Neural cell (in vitro differentiated cells): ENCODE measurements at regions not wholly inside any gene's neighbourhood (a gene's known extent, or its start where the extent isn't known, plus 50 kb on each side); places are given as distances from the start of the nearest gene placed in this dataset.

Experiments
- H2AFZ ChIP-seq: fragments of 200-600, 300-800 bp; sonication (generic), shearing (Covaris generic); 2 replicates; pipeline ENCODE4 v1.6.0; 2014; ENCODE audit warnings: low read depth, mild to moderate bottlenecking, antibody characterized with exemption, low read length, moderate library complexity
- H3F3A ChIP-seq: fragments of 200-600 bp; shearing (Covaris generic); 2 replicates; pipeline ENCODE4 v1.6.1; 2016; ENCODE audit warnings: mild to moderate bottlenecking, moderate library complexity, mixed read lengths, antibody characterized with exemption, low read length; ENCODE audit not compliant: insufficient read depth, poor library complexity, severe bottlenecking
- H3K27ac ChIP-seq: fragments of 200-600, 300-800 bp; sonication (generic), shearing (Covaris generic); 2 replicates; pipeline ENCODE4 v1.5.1; 2014; ENCODE audit warnings: mild to moderate bottlenecking, low read length, moderate library complexity
- H3K27me3 ChIP-seq: fragments of 300-800, 200-600 bp; sonication (generic), shearing (Covaris generic); 2 replicates; pipeline ENCODE4 v1.6.0; 2014; ENCODE audit warnings: mild to moderate bottlenecking, low read depth, low read length, moderate library complexity; ENCODE audit not compliant: insufficient read depth
- H3K36me3 ChIP-seq: fragments of 300-800, 200-600 bp; sonication (generic), shearing (Covaris generic); 2 replicates; pipeline ENCODE4 v1.5.1; 2014; ENCODE audit warnings: mild to moderate bottlenecking, antibody characterized with exemption, low read length, moderate library complexity; ENCODE audit not compliant: insufficient read depth
- H3K4me2 ChIP-seq: fragments of 300-800, 200-600 bp; sonication (generic), shearing (Covaris generic); 2 replicates; pipeline ENCODE4 v1.6.0; 2014; ENCODE audit warnings: mild to moderate bottlenecking, low read length
- H3K4me3 ChIP-seq: fragments of 300-800, 200-600 bp; sonication (generic), shearing (Covaris generic); 2 replicates; pipeline ENCODE4 v1.5.1; 2014; ENCODE audit warnings: mild to moderate bottlenecking, low read length, moderate library complexity
- H3K79me2 ChIP-seq: fragments of 200-600 bp; shearing (Covaris generic); replicated peaks from 2 replicates; pipeline ENCODE4 v1.6.0; 2014; ENCODE audit warnings: mild to moderate bottlenecking, low read length, moderate library complexity; ENCODE audit not compliant: insufficient read depth
- H3K9ac ChIP-seq: fragments of 300-800, 200-600 bp; sonication (generic), shearing (Covaris generic); 2 replicates; pipeline ENCODE4 v1.6.1; 2016; ENCODE audit warnings: mild to moderate bottlenecking, low read length, mixed read lengths
- H3K9me2 ChIP-seq: fragments of 200-600 bp; shearing (Covaris generic); 2 replicates; pipeline ENCODE4 v1.6.1; 2016; ENCODE audit warnings: mild to moderate bottlenecking, low read length, mixed read lengths; ENCODE audit not compliant: insufficient read depth
- H3K9me3 ChIP-seq: fragments of 200-600, 300-800 bp; sonication (generic), shearing (Covaris generic); 2 replicates; pipeline ENCODE4 v1.6.1; 2016; ENCODE audit warnings: mild to moderate bottlenecking, mixed run types, low read length, moderate library complexity, mixed read lengths
- H4K20me1 ChIP-seq: fragments of 200-600 bp; shearing (Covaris generic); 2 replicates; pipeline ENCODE4 v1.6.1; 2016; ENCODE audit warnings: mild to moderate bottlenecking, mixed run types; ENCODE audit not compliant: insufficient read depth
- EP300 ChIP-seq: fragments of 450-650 bp; conservative IDR thresholded peaks from 2 replicates; pipeline ENCODE4 v1.6.1; 2014; ENCODE audit warnings: antibody characterized with exemption, mild to moderate bottlenecking, moderate library complexity; ENCODE audit not compliant: poor library complexity, severe bottlenecking
- EZH2 ChIP-seq: fragments of 200-600, 300-800 bp; shearing (Covaris generic), sonication (generic); IDR thresholded peaks from 2 replicates; pipeline ENCODE4 v1.6.1; 2014; ENCODE audit warnings: antibody characterized with exemption, low read length, borderline replicate concordance, mild to moderate bottlenecking; ENCODE audit not compliant: insufficient read depth, poor library complexity, severe bottlenecking
- MXI1 ChIP-seq: fragments of 450-650 bp; conservative IDR thresholded peaks from 2 replicates; pipeline ENCODE4 v1.6.1; 2014; ENCODE audit warnings: antibody characterized with exemption, mild to moderate bottlenecking; ENCODE audit not compliant: poor library complexity, severe bottlenecking
- POLR2AphosphoS5 ChIP-seq: IDR thresholded peaks from 2 replicates; pipeline ENCODE4 v1.6.1; 2012
- RAD21 ChIP-seq: fragments of 450-650 bp; conservative IDR thresholded peaks from 2 replicates; pipeline ENCODE4 v1.6.1; 2014; ENCODE audit warnings: antibody characterized with exemption, mild to moderate bottlenecking, moderate library complexity
- SMC3 ChIP-seq: fragments of 450-650 bp; conservative IDR thresholded peaks from 2 replicates; pipeline ENCODE4 v1.6.1; 2014; ENCODE audit warnings: antibody characterized with exemption, mild to moderate bottlenecking, moderate library complexity; ENCODE audit not compliant: poor library complexity
- TAF1 ChIP-seq: IDR thresholded peaks from 2 replicates; pipeline ENCODE4 v1.6.1; 2012; ENCODE audit warnings: low read depth
- TF ChIP-seq, protein P1 (sequence below): IDR thresholded peaks from 2 replicates; pipeline ENCODE4 v1.6.1; 2012; ENCODE audit warnings: borderline replicate concordance
- TF ChIP-seq, protein P2 (sequence below): fragments of 450-650 bp; IDR thresholded peaks from 2 replicates; pipeline ENCODE4 v1.5.1; 2014; ENCODE audit warnings: antibody characterized with exemption, mild to moderate bottlenecking, moderate library complexity; ENCODE audit not compliant: poor library complexity, severe bottlenecking

DNA sequence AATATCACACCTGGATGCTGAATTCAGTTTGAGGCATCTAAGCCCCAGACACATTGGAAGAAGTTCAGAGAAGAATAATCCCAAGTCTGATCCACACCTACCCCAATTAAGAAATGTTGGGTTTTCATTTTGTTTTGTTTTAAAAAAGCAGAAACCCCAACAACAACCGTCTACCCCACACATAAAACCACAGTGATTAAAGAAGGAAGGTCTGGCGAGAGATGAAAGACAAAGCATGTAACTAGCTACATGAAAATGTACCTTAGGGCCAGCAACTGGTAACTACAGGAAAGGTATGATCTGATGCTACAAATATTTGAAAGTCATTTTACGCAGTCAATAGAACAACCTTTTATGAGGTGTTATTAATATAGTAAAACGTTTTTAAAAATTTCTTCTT lies 1112.3 kb downstream of the GATA3 start:
- H3K27ac ChIP-seq, result no peak overlapping the region
- no peaks in the 10 kb centered on the region for H3K27me3 ChIP-seq

DNA sequence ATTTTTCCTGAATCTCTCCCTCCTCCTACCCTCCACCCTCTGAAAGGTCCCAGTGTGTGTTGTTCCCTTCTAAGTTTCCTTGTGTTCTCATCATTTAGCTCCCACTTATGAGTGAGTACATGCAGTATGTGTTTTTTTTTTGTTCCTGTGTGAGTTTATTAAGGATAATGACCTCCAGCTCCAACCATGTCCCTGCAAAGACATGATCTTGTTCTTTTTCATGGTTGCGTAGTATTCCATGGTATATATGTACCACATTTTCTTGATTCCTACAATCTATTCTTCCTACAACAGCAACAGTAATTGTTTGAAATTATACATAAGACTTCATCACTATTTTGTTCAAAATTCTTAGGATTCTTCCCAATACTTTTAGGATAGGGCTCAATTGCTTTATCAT lies 1117.8 kb downstream of the GATA3 start:
- no peak overlapping the region for H3K4me3 ChIP-seq
- H2AFZ ChIP-seq, result no peak overlapping the region
- H3K9me3 ChIP-seq, result no peaks in the 10 kb centered on the region
- no peaks in the 10 kb centered on the region for H3K9me2 ChIP-seq
- H3K4me2 ChIP-seq, result no peak overlapping the region
- H3K79me2 ChIP-seq, result no peaks in the 10 kb centered on the region
- no peak overlapping the region for H3K27ac ChIP-seq
- no peaks in the 10 kb centered on the region for H3F3A ChIP-seq
- no peak overlapping the region for H3K9ac ChIP-seq
- no peaks in the 10 kb centered on the region for H4K20me1 ChIP-seq
- H3K36me3 ChIP-seq, result no peaks in the 10 kb centered on the region
- H3K27me3 ChIP-seq, result no peaks in the 10 kb centered on the region
- TF ChIP-seq POLR2AphosphoS5 (no peak), EP300 (no peak), RAD21 (no peak), SMC3 (no peak), MXI1 (no peak), EZH2 (no peak), TAF1 (no peak)
- TF ChIP-seq, protein P1, sequence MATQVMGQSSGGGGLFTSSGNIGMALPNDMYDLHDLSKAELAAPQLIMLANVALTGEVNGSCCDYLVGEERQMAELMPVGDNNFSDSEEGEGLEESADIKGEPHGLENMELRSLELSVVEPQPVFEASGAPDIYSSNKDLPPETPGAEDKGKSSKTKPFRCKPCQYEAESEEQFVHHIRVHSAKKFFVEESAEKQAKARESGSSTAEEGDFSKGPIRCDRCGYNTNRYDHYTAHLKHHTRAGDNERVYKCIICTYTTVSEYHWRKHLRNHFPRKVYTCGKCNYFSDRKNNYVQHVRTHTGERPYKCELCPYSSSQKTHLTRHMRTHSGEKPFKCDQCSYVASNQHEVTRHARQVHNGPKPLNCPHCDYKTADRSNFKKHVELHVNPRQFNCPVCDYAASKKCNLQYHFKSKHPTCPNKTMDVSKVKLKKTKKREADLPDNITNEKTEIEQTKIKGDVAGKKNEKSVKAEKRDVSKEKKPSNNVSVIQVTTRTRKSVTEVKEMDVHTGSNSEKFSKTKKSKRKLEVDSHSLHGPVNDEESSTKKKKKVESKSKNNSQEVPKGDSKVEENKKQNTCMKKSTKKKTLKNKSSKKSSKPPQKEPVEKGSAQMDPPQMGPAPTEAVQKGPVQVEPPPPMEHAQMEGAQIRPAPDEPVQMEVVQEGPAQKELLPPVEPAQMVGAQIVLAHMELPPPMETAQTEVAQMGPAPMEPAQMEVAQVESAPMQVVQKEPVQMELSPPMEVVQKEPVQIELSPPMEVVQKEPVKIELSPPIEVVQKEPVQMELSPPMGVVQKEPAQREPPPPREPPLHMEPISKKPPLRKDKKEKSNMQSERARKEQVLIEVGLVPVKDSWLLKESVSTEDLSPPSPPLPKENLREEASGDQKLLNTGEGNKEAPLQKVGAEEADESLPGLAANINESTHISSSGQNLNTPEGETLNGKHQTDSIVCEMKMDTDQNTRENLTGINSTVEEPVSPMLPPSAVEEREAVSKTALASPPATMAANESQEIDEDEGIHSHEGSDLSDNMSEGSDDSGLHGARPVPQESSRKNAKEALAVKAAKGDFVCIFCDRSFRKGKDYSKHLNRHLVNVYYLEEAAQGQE, result no peak
- TF ChIP-seq, protein P2, sequence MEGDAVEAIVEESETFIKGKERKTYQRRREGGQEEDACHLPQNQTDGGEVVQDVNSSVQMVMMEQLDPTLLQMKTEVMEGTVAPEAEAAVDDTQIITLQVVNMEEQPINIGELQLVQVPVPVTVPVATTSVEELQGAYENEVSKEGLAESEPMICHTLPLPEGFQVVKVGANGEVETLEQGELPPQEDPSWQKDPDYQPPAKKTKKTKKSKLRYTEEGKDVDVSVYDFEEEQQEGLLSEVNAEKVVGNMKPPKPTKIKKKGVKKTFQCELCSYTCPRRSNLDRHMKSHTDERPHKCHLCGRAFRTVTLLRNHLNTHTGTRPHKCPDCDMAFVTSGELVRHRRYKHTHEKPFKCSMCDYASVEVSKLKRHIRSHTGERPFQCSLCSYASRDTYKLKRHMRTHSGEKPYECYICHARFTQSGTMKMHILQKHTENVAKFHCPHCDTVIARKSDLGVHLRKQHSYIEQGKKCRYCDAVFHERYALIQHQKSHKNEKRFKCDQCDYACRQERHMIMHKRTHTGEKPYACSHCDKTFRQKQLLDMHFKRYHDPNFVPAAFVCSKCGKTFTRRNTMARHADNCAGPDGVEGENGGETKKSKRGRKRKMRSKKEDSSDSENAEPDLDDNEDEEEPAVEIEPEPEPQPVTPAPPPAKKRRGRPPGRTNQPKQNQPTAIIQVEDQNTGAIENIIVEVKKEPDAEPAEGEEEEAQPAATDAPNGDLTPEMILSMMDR, result no peak

More for the DNA sequence above, 1112.3 kb downstream of the GATA3 start:
- Histone ChIP-seq H3K4me3 (no peak overlapping the region), H2AFZ (no peak overlapping the region), H3K36me3 (no peaks in the 10 kb centered on the region), H3K9ac (no peak overlapping the region), H3K9me3 (no peaks in the 10 kb centered on the region), H3K79me2 (no peaks in the 10 kb centered on the region), H3K4me2 (no peak overlapping the region), H4K20me1 (no peaks in the 10 kb centered on the region), H3F3A (no peaks in the 10 kb centered on the region), H3K9me2 (no peaks in the 10 kb centered on the region)
- no peak for TF ChIP-seq MXI1
- no peak for TF ChIP-seq TAF1
- no peak for TF ChIP-seq EZH2
- TF ChIP-seq EP300, result no peak
- TF ChIP-seq POLR2AphosphoS5, result no peak
- no peak for TF ChIP-seq RAD21
- no peak for TF ChIP-seq SMC3
- TF ChIP-seq, protein P2, result no peak
- TF ChIP-seq, protein P1, result no peak
